ENCODE measurements at regions not wholly inside any gene's neighbourhood (a gene's known extent, or its start where the extent isn't known, plus 50 kb on each side); places are given as distances from the start of the nearest gene placed in this dataset.

- TF ChIP-seq, protein P1, sequence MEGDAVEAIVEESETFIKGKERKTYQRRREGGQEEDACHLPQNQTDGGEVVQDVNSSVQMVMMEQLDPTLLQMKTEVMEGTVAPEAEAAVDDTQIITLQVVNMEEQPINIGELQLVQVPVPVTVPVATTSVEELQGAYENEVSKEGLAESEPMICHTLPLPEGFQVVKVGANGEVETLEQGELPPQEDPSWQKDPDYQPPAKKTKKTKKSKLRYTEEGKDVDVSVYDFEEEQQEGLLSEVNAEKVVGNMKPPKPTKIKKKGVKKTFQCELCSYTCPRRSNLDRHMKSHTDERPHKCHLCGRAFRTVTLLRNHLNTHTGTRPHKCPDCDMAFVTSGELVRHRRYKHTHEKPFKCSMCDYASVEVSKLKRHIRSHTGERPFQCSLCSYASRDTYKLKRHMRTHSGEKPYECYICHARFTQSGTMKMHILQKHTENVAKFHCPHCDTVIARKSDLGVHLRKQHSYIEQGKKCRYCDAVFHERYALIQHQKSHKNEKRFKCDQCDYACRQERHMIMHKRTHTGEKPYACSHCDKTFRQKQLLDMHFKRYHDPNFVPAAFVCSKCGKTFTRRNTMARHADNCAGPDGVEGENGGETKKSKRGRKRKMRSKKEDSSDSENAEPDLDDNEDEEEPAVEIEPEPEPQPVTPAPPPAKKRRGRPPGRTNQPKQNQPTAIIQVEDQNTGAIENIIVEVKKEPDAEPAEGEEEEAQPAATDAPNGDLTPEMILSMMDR (IDR thresholded peaks at IDR 0.05), result no peak
- Histone ChIP-seq H3K27ac (no peak overlapping the region), H3K4me3 (ENCODE audit: low read depth, low read length) (no peak overlapping the region), H3K79me2 (no peaks in the 10 kb centered on the region), H3K9ac (no peak overlapping the region), H3K4me1 (no peaks in the 10 kb centered on the region), H3K4me2 (ENCODE audit: low read length) (no peak overlapping the region), H3K36me3 (ENCODE audit: control insufficient read depth, insufficient read depth, low read length) (no peaks in the 10 kb centered on the region), H3K9me3 (ENCODE audit: control insufficient read depth, low read length) (no peaks in the 10 kb centered on the region), H2AFZ (no peak overlapping the region), H3K27me3 (ENCODE audit: control insufficient read depth, insufficient read depth, low read length) (no peaks in the 10 kb centered on the region)
Measured at GRCh38 chr9:101991926-101992325, 253.5 kb upstream of the GRIN3A start.

DNA sequence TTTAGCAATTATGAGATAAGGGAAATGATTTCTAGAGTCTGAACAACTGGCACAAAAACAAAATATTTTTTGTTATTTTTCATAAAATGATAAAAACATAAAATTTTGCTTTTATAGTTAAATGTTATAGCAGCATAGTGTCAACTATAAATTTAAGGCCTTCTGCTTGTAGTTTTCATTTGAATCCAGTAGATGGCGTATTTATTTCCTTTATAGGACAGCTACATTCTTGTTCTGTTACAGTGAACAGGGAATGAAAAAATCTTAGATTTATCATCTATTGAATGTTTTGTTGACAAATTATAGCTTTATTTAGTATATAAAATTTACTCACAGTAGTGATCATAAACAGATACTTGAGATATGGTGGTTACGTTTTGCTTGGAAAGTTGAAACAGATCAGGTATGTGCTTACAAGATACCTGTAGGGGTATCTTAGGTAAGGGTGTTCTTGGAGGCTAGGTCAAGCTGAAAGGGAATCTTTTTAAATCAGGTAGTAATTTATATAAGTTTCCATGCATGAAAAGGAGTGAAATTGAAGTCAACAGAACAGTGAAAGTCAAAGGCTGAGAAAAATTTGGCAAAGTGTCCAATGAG lies 239.3 kb upstream of the GRIN3A start:
- Histone ChIP-seq H3K4me1 (no peaks in the 10 kb centered on the region), H2AFZ (no peak overlapping the region), H3K4me2 (ENCODE audit: low read length) (no peak overlapping the region), H3K4me3 (ENCODE audit: low read depth, low read length) (no peak overlapping the region), H3K79me2 (no peaks in the 10 kb centered on the region), H3K9ac (no peak overlapping the region), H3K9me3 (ENCODE audit: control insufficient read depth, low read length) (no peaks in the 10 kb centered on the region), H3K27me3 (ENCODE audit: control insufficient read depth, insufficient read depth, low read length) (no peaks in the 10 kb centered on the region), H3K27ac (no peak overlapping the region), H3K36me3 (ENCODE audit: control insufficient read depth, insufficient read depth, low read length) (no peaks in the 10 kb centered on the region)
- TF ChIP-seq, protein P1 (IDR thresholded peaks at IDR 0.05), result no peak

DNA sequence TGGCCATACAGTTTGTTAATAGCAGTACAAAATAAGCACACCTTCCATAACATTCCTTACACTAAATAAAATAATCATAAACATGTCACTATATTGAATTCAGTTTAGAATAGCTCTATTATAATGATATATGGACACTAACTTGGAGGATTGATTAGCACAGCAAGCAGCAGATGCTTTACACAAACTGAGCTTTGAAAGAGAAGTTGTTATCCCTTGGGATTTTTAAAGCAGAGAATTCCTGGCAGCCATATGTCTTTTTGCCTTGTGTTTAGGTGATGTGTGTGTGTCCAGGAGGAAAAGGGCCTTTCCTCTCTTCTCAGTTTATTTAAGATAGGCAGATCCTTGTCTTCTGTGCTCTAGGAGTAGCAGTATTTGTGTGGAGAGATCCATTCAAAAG lies 232.2 kb upstream of the GRIN3A start:
- Histone ChIP-seq H3K9me3 (ENCODE audit: control insufficient read depth, low read length) (no peaks in the 10 kb centered on the region), H3K79me2 (no peaks in the 10 kb centered on the region), H3K4me2 (ENCODE audit: low read length) (no peak overlapping the region), H3K4me1 (no peaks in the 10 kb centered on the region), H3K27me3 (ENCODE audit: control insufficient read depth, insufficient read depth, low read length) (no peaks in the 10 kb centered on the region), H3K9ac (no peak overlapping the region), H3K27ac (no peak overlapping the region), H2AFZ (no peak overlapping the region), H3K36me3 (ENCODE audit: control insufficient read depth, insufficient read depth, low read length) (no peaks in the 10 kb centered on the region), H3K4me3 (ENCODE audit: low read depth, low read length) (no peak overlapping the region)
- TF ChIP-seq, protein P1 (IDR thresholded peaks at IDR 0.05), result no peak

DNA sequence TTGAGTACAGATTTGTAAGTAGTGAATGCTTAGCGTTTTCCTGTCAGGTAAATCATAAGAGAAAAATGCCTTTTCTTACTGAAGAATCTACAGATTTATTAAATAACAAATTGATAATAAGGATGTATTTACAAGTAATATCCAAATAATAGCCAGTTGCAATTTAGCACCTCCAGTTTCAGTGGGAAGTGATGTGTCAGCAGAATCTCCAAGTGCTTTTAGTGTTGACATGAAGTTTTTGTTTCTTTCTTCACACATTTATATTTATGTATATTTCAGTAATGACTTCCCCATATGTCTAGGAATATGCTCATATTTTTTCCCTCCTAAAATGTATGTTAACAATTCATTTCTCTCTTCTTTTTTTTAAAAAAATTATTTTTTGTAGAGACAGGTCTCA lies 229.9 kb upstream of the GRIN3A start:
- no peak overlapping the region for H3K4me3 ChIP-seq (ENCODE audit: low read depth, low read length)
- no peaks in the 10 kb centered on the region for H3K27me3 ChIP-seq (ENCODE audit: control insufficient read depth, insufficient read depth, low read length)
- no peak overlapping the region for H2AFZ ChIP-seq
- no peaks in the 10 kb centered on the region for H3K79me2 ChIP-seq
- no peak overlapping the region for H3K9ac ChIP-seq
- TF ChIP-seq, protein P1 (IDR thresholded peaks at IDR 0.05), result no peak
- H3K9me3 ChIP-seq (ENCODE audit: control insufficient read depth, low read length), result no peaks in the 10 kb centered on the region
- H3K27ac ChIP-seq, result no peak overlapping the region
- H3K4me2 ChIP-seq (ENCODE audit: low read length), result no peak overlapping the region
- H3K4me1 ChIP-seq, result no peaks in the 10 kb centered on the region
- no peaks in the 10 kb centered on the region for H3K36me3 ChIP-seq (ENCODE audit: control insufficient read depth, insufficient read depth, low read length)

- H3K79me2 ChIP-seq, result no peaks in the 10 kb centered on the region
- H3K4me1 ChIP-seq, result no peaks in the 10 kb centered on the region
- H2AFZ ChIP-seq, result no peak overlapping the region
- TF ChIP-seq, protein P1 (IDR thresholded peaks at IDR 0.05), result no peak
- no peak overlapping the region for H3K27ac ChIP-seq
- no peaks in the 10 kb centered on the region for H3K9me3 ChIP-seq (ENCODE audit: control insufficient read depth, low read length)
- no peaks in the 10 kb centered on the region for H3K27me3 ChIP-seq (ENCODE audit: control insufficient read depth, insufficient read depth, low read length)
- no peak overlapping the region for H3K9ac ChIP-seq
- no peaks in the 10 kb centered on the region for H3K36me3 ChIP-seq (ENCODE audit: control insufficient read depth, insufficient read depth, low read length)
- no peak overlapping the region for H3K4me3 ChIP-seq (ENCODE audit: low read depth, low read length)
- no peak overlapping the region for H3K4me2 ChIP-seq (ENCODE audit: low read length)
Measured at GRCh38 chr9:101966691-101967090, 228.2 kb upstream of the GRIN3A start.
